Adrenal gland (tissue), 9 donors: ENCODE measurements at regions not wholly inside any gene's neighbourhood (a gene's known extent, or its start where the extent isn't known, plus 50 kb on each side); places are given as distances from the start of the nearest gene placed in this dataset.

Experiments
- DNase-seq, 7 donors: peaks; one replicate each; pipeline ENCODE4 v3.0.0-alpha.2; 2019 to 2020
- H3K27ac ChIP-seq, 5 donors: fragments of 200-600 bp; sonication (generic) in 4 of 5; 1 replicate in 3 of 5; 2 replicates in 2 of 5; pipeline versions ENCODE4 v1.5.1 to v1.8.0; 2016 to 2020; ENCODE audit warnings: mild to moderate bottlenecking in 1 of 5
- H3K27me3 ChIP-seq: fragments of 200-600 bp; 2 replicates; pipeline ENCODE4 v1.8.0; 2021
- H3K36me3 ChIP-seq, 2 donors: fragments of 200-600 bp; replicated peaks in 1 of 2; 1 replicate in 1 of 2; 2 replicates in 1 of 2; pipeline versions ENCODE4 v1.5.1 to v1.8.0; 2018 to 2022
- H3K4me1 ChIP-seq, 2 donors: fragments of 200-600 bp; replicated peaks in 1 of 2; 1 replicate in 1 of 2; 2 replicates in 1 of 2; pipeline versions ENCODE4 v1.5.1 to v1.8.0; 2018 to 2021
- H3K4me3 ChIP-seq, 4 donors: fragments of 200-600 bp; sonication (generic) in 3 of 4; one replicate each; pipeline ENCODE4 v1.5.1; 2016 to 2018
- H3K9me3 ChIP-seq, 3 donors: fragments of 200-600 bp; sonication (generic) in 1 of 3; replicated peaks in 1 of 3; 1 replicate in 2 of 3; 2 replicates in 1 of 3; pipeline versions ENCODE4 v1.5.1 to v1.8.0; 2016 to 2021
- CTCF ChIP-seq, 6 experiments: fragments of 450-650 bp in 4 of 6; fragments of 200-600 bp in 2 of 6; sonication (generic) in 1 of 6; IDR thresholded peaks; 1 replicate in 5 of 6; 2 replicates in 1 of 6; pipeline versions ENCODE4 v1.5.1 to v1.8.0; 2016 to 2021; ENCODE audit warnings: antibody characterized with exemption in 6 of 6, mild to moderate bottlenecking in 2 of 6, moderate library complexity in 1 of 6
- POLR2A ChIP-seq, 2 donors: fragments of 450-650 bp; IDR thresholded peaks; one replicate each; pipeline ENCODE4 v1.6.1; 2017; ENCODE audit warnings: antibody characterized with exemption in 2 of 2, mild to moderate bottlenecking in 2 of 2, moderate library complexity in 1 of 2
- WGBS, 4 donors: extraction: QIAGEN DNeasy Blood & Tissue Kit in 2 of 4; methylation state at CpG; one replicate each; pipeline versions ENCODE4 v1.1.5 to v1.1.7; 2013 to 2017; 5-methylcytosine and 5-hydroxymethylcytosine counted together
- intact Hi-C, 2 donors: fragments of 100-400 bp; cut with DNase I; formaldehyde crosslinking; loops; one replicate each; pipeline versions ENCODE4 v1.14.1 to v1.15.0; 2022 to 2023
- donor health status: healthy with polysubstance abuse.
- donor health status: Bipolar disorder and iron deficiency.
- donor health status: DM: yes; HTN: yes; CAD: no.
- donor health status: DM: no; HTN: no; CAD: no.
- donor health status: DM: no; HTN: no; CAD: no.

GRCh38 chrX:63963095-63963784 is 178.2 kb upstream of the ARHGEF9 start:
- TF ChIP-seq POLR2A (IDR thresholded peaks at IDR 0.05) (no peak), CTCF (IDR thresholded peaks at IDR 0.05) (no peak)
- Histone ChIP-seq H3K27me3 (no peaks in the 10 kb centered on the region), H3K36me3 (no peaks in the 10 kb centered on the region), H3K27ac (no peak overlapping the region), H3K4me1 (no peaks in the 10 kb centered on the region), H3K4me3 (no peak overlapping the region), H3K9me3 (no peaks in the 10 kb centered on the region)
- no peak for DNase-seq
- 73 to 84% (median 81%) methylated on average over 2 of the region's 2 CpGs for WGBS, 4 donors
- intact Hi-C loops, result no loop called here

- intact Hi-C loops, result no loop called here
- WGBS, 4 donors, result 43 to 80% (median 70%) methylated on average over 1 of the region's 1 CpG
- TF ChIP-seq POLR2A (IDR thresholded peaks at IDR 0.05) (no peak), CTCF (IDR thresholded peaks at IDR 0.05) (no peak)
Observed at GRCh38 chrX:63961964-63962363, 176.9 kb upstream of the ARHGEF9 start.

GRCh38 chrX:63959975-63960374 is 175.0 kb upstream of the ARHGEF9 start:
- intact Hi-C loops, result no loop called here
- TF ChIP-seq CTCF (IDR thresholded peaks at IDR 0.05) (no peak), POLR2A (IDR thresholded peaks at IDR 0.05) (no peak)
- no peak overlapping the region for H3K27ac ChIP-seq
- no peaks in the 10 kb centered on the region for H3K27me3 ChIP-seq
- H3K4me1 ChIP-seq, result no peaks in the 10 kb centered on the region
- no peaks in the 10 kb centered on the region for H3K9me3 ChIP-seq
- DNase-seq, result no peak
- H3K4me3 ChIP-seq, result no peak overlapping the region
- H3K36me3 ChIP-seq, result no peaks in the 10 kb centered on the region

More at GRCh38 chrX:63961964-63962363, 176.9 kb upstream of the ARHGEF9 start:
- no peaks in the 10 kb centered on the region for H3K36me3 ChIP-seq
- DNase-seq, result no peak
- no peak overlapping the region for H3K27ac ChIP-seq
- H3K9me3 ChIP-seq, result no peaks in the 10 kb centered on the region
- no peak overlapping the region for H3K4me3 ChIP-seq
- H3K4me1 ChIP-seq, result no peaks in the 10 kb centered on the region
- no peaks in the 10 kb centered on the region for H3K27me3 ChIP-seq

- Histone ChIP-seq H3K36me3 (no peaks in the 10 kb centered on the region), H3K9me3 (no peaks in the 10 kb centered on the region), H3K27ac (no peak overlapping the region), H3K4me1 (no peaks in the 10 kb centered on the region), H3K4me3 (no peak overlapping the region), H3K27me3 (no peaks in the 10 kb centered on the region)
- TF ChIP-seq CTCF (IDR thresholded peaks at IDR 0.05) (no peak), POLR2A (IDR thresholded peaks at IDR 0.05) (no peak)
- intact Hi-C loops, result no loop called here
- DNase-seq, result no peak
- 50 to 69% (median 64%) methylated on average over 2 of the region's 2 CpGs for WGBS, 4 donors
Observed at GRCh38 chrX:63958134-63958865, 173.3 kb upstream of the ARHGEF9 start.
